ENCODE measurements at regions not wholly inside any gene's neighbourhood (a gene's known extent, or its start where the extent isn't known, plus 50 kb on each side); places are given as distances from the start of the nearest gene placed in this dataset.

DNA sequence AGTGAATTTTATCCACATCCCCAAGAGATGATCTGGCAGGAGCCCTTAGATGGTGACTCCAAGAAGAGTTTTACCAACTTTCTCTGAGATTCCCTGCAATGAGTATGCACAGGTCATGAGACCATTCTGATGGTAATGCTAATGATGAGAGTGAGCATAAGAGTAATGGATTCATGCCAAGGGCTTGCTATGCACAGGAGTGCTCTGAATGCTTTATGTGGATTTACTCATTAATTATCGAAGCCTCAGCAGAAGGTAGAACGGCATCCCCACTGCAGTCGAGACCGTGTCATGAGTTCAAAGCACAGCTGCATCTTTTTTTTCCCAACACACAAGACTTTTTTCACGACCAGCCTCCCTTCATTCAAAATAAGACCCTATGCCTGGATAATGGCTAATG is 355.0 kb downstream of the RAB28 start:
- no peak for DNase-seq (ENCODE audit: low read depth in 2 of 2)

DNA sequence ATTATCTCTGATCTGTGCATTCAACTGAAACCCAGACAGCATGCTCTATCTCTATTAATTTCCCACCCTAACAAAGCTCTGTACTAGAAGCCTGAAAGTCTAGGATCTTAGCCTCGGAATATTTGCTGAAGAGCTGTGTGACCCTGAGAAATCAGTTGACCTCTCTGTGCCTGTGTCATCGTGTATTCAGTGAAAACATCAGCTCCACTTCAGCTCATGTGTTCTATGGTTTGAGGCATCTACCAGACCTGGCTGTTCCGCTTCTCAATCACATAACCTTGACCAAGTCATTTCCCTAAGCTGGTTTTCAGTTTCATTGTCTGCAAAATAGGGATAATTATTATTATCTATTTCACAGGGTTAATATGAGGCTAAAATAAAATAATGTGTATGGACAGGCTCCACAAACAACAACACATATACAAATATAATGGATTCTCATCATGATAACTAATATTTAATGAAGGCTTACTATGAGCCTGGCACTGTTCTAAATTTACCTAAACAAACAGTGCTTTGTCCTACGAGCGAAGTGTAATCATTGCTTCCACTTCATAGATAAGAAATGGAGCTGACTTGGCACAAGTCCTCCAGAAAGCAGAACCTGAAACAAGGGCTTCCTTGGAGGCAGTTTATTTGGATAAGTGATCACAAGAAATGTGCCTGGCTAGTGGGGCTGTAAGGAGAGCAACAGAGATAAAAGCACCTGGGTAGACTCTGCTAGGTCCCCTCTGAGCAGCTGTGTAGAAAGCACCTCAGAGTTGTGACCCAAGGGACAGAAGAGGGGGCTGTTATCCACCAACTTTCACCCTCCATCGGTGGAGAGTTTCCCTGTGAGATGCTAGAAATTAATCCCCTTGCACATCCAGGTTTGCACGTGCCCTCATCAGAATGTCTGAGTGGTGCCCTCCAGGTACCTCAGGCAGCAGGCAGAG is 356.9 kb downstream of the RAB28 start:
- no peak for DNase-seq (ENCODE audit: low read depth in 2 of 2)

DNA sequence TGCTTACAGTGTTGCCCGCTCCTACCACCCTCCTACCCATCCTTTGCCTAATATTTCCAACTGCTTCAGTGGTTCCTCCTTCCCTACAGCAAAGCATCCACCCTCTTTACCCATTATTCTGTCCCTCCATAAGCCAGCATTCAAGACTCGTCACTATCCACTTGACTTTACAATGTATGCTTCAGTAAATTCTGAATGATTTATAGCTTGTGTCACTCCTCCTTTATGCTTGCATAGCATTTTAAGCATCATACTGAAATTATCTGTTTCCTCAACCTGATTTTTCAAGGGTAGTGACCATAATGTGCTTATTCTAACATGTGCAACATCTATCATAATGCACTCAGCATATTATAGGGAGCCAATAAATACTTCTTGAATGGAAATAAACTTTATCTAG is 365.5 kb downstream of the RAB28 start:
- no peak for DNase-seq (ENCODE audit: low read depth in 2 of 2)

DNA sequence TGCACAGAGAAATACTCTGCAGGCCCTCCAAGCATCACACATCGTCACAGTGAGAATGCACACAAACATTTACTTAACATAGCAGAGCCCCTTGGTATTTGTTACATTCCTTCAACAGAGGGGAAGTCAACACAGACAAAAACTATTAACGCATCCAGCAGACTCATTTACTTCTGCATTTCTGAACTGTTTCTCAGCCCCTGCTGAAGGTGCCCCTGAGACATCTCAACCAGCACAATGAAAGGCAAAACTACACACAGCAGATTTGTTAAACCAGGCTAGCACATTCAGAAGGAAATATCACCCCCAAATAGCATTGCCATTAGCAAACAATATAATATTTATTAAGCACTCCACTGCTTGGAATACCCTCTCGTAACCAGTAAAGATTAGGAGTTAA is 367.0 kb downstream of the RAB28 start:
- no peak for DNase-seq (ENCODE audit: low read depth in 2 of 2)

DNA sequence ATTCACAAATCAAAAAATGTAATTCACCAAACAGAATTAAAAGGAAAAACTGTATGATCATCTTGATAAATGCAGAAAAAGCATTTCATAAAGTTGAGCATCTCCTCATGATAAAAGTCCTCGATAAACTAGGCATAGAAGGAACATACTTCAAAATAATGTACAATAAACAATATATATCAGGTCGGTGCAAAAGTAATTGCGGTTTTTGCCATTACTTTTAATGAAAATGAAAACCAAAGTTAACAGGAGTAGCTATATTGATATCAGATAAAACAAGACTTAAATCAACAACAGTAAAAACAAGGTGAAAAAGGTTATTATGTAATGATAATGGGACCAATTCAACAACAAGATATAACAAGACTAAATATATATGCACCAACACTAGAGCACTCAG is 372.1 kb downstream of the RAB28 start:
- no peak for DNase-seq (ENCODE audit: low read depth in 2 of 2)

DNA sequence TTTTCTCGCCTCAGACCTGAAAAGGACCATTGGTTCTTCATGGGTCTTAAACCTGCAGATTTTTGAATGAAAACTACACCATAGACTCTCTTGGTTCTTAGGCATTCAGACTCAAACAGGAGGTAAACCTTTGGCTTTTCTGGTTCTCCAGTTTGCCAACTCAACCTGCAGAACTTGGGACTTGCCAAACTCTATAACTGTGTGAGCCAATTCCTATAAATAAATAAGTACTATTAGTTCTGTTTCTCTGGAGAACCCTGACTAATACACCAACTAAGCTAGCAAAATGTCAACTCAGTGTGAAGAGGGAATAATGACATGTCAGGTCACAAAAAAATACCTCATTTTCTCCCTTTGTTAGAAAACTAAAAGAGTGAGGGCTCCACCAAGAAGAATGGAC is 374.6 kb downstream of the RAB28 start:
- DNase-seq (ENCODE audit: low read depth in 2 of 2): no peak

DNA sequence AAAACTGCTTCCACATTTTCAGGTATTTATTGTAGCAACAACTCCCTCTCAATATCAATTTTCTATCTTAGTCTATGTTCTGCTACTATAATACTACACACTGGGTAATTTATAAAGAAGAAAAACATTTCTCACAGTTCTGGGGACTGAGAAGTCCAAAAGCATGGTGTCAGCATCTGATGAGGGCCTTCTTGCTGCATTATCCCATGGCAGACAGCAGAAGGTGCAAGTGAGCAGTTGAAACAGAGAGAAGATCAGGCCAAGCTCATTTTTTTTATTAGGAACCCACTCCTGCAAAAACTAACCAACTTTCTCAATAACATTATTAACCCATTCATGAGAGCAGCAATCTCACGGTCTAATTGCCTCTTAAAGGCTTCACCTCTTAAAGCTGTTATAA is 376.0 kb downstream of the RAB28 start:
- DNase-seq (ENCODE audit: low read depth in 2 of 2): no peak

DNA sequence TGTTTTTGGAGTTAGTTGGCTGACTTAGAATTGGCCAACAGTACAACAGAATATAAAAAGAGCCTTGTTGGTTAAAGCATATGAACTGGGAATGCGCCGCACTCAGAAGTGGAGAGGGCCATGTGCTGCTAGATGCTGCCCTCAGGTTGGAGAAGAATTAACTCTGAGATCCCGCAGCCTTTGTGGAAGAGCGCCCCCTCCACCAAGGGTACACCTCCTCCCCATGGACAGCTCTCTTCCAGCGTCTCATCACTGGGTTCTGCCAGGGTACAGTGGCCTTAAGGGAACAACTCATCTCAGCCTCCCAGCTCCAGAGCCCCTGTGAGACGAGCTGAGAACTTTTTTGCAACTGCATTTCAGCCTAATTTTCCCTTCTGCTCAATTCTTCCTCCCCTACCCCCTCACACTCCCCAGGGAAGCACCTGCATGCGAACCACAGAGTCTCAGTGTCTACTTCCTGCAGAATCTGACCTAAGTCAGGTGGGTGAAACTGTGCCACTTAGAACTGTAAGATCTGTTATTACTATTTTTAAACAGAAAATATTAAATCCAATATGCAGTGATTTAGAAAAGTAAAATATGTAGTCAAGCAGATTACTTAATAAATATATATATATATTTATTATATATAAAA is 380.6 kb downstream of the RAB28 start:
- DNase-seq (ENCODE audit: low read depth in 2 of 2): no peak

DNA sequence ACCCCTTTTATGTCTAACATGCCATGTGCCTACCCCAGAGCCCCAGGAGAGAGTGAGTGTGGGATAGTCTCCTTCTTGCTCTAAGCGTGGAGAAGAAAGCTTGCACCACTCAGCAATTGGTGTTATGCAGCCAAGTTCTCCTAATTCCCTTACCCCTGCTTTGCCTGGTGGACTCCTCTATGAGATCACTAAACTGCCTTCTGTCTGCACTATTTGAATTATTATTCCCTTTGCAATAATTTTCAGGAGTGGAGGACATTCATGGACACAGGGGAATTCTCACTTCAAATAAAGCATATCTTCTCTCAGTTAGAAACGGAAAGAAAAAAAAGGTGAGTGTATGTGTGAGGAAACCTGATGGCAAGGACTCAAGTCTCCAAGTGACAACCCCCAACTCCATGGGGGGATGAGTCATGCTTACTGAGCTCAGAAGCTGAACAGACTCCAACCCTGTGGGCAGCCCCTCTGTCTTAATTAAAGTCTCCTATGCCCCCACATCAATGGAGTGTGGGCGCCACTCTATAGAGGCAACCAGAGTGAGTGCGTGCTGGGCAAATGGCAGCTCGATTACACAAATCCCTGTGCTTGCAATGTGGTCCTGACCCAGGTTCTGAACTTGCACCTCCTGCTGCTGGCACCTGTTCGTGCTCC is 381.9 kb downstream of the RAB28 start:
- DNase-seq (ENCODE audit: low read depth in 2 of 2): no peak

DNA sequence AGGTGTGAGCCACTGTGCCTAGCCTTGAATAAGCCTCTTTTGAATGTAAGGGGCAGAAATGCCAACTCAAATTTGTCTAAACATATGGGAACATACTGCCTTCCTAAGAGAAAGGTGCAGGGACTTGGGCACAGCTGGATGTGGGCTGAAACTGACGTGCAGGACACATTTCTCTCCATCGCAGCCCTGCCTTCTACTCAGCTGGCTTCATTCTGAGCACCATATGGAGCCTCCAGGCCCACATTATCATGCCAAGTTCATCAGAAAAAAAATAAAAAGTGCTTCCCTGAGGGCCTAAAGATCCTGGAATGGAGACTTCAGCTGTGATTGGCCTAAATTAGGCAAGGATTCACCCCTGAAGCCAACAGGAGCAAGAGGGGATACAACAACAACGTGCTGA is 386.2 kb downstream of the RAB28 start:
- DNase-seq (ENCODE audit: low read depth in 2 of 2): no peak

DNA sequence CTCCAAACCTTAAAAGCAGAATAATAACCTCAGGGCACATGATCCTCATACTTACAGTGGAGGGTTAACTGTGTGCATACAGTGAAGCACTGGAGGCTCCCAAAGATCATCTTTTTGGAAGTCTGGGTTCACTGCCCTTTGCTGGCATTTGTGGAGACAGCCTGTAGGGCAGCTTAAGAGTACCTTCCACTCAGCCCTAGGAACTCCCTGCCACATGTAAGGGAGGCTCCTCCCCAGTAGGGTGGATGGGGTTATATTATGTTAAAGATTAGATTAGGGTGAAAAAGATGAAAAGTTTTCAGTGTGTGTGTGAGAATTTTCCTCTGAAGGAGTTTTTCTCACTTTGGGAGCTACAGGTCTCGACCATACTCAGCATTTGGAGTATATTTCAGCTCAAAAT is 388.4 kb downstream of the RAB28 start:
- DNase-seq (ENCODE audit: low read depth in 2 of 2): no peak

DNA sequence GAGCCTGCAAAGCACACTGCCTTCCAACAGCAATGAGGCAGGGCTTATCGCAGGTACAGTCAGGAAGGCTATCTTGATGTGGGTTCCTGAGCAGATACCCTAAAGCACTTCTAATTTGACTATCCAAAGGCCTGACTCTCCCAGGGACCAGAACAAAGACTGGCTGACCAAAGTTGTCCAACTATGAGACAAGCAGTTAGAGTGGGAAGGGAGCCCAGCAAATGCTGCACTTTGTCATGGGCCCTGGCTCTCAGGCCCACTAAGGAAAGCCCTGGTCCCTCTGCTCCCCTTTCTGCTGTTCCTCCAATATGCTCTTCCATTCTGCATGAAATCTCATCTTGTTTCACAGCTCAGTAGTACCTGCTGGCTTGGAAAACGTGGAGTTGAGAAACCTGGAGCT is 391.0 kb downstream of the RAB28 start:
- DNase-seq (ENCODE audit: low read depth in 2 of 2): no peak

DNA sequence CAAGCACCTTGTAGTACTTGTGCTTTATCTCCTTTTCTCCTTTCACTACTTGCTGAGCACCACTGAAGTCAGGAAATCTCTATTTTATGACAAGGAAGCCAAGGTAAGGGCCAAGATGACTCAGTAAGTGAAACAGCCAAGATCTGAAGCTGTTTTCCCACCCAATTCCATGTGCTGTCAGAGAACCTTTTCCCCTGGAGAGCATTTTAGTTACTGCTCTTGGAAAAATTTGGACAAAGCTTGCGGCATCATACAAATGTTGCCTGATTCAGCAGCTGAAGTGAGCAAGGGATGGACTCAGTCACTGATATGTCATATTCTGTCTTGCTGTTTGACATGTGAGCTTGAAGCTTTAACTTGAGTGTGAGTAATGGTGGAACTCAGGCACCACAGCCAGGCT is 391.4 kb downstream of the RAB28 start:
- no peak for DNase-seq (ENCODE audit: low read depth in 2 of 2)

DNA sequence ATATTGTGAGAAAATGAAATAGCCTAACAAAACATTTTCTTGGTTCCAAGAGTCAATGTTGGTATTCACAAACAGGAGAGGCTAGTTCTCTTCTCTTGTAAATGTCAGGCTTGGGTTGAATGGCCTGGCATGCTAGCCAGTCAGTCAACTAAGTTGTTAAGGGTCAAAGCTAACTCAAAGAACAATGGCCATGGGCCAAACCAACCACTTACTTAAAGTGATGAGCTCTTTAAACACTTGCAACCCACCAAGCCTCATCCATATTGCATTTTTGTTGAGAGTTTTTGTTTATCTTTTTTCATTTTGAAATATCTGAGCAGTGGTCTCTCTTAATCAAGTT is 394.5 kb downstream of the RAB28 start:
- no peak for DNase-seq (ENCODE audit: low read depth in 2 of 2)

DNA sequence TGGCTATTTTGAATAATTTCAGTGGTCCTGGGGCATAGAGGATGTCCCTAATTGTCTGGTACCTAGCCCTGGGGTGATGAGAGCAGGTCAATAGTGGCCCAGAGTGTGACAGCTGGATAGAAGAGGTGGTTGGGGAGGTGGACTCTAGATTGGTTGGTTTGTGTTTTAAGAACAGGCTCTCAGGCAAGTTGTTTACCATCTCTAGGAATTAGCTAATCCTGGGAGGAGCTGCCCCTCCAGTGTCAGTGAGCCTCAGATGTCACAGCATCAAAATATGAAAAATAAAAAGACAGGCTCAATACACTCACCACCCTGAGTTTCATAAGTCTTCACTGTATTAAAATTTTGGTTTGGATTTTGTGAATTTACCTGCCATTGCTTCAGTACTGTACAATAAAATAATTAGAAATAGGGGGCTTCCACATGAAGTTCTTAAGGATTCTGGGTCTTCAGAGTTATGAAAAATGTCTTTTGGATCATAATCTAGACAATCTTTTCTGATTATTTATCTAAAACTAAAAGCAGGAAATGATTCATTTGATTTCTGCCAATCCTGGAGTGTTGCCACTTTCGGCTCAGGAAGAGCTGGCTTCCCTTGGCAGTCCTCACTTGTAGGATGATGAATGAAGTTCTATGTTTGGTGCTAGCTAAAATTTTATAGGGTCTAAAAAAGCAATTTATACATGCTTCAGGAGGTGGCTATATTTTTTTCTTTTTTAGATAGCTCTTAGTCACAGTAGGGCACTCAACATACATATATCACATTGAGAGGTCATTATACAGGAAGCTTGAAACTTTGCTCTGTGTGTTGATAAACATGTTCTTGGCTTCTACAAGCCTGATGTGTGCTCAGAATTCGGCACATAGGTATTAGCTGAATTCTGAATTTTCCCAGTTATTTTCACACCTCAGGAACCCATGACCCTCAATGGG is 395.1 kb downstream of the RAB28 start:
- DNase-seq (ENCODE audit: low read depth in 2 of 2): no peak

DNA sequence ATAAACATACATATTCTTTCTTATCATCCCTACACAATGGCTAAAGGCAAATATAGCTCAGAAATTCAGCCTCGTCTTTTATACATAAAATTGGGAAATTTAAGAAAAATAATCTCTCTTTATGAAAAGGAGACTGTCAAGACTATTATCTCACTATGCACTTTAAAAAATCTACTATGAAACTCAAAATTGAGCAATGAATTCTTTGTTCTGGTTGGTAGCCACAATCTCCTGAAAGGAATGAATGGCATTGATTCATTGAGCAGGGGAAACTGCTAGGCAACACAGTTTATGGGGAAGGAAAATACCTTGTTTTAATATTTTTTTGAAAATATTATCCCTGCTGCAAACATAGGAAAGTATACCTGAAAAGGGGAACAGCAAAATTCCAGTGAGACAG is 397.1 kb downstream of the RAB28 start:
- DNase-seq (ENCODE audit: low read depth in 2 of 2): no peak

DNA sequence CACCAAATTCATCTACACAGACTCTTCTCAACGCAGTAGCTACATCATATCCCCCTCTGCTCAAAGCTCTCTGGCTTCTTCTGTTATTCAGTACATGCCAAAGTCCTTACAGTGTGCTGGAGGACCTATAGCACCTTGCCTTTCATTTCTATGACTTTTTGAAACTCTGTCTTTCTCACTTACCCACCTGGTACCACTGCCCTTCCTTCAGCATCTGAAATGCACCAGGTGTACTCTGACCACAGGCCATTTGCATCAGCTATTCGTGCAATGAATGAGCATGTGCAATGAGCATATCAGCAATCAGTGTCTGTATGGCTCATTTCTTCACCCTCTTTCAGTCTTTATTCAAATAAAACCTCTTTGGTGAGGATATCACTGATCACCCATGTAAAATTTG is 399.9 kb downstream of the RAB28 start:
- no peak for DNase-seq (ENCODE audit: low read depth in 2 of 2)

DNA sequence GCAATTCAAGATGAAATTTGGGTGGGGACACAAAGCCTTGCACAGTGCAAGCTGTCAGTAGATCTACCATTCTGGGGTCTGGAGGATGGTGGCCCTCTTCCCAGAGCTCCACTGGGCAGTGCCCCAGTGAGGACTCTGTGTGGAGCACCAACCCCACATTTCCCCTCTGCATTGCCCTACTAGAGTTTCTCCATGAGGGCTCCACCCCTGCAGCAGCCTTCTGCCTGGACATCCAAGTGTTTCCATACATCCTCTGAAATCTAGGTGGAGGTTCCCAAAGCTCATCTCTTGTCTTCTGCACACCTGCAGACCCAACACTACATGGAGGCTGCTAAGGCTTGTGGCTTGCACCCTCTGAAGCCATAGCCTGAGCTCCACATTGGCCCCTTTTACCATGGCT is 402.3 kb downstream of the RAB28 start:
- DNase-seq (ENCODE audit: low read depth in 2 of 2): no peak

DNA sequence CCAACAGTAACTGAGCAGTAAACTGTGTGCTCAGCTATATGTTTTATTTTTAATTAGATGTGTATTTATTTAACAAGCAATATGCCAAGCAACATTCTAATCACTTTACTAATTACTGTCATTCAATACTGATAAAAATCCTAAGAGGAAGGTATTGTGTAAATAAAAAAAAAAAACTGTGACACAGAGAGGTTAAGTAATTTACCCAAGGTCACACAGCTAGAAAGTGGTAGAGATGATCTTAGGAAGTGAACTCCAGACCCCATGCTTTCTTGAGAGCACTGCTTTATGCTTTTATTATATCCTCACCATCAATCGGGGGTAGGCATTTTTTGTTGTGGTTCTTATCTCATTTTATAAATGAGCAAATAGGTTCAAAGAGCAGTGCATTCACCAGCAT is 417.1 kb downstream of the RAB28 start:
- DNase-seq (ENCODE audit: low read depth in 2 of 2): no peak

DNA sequence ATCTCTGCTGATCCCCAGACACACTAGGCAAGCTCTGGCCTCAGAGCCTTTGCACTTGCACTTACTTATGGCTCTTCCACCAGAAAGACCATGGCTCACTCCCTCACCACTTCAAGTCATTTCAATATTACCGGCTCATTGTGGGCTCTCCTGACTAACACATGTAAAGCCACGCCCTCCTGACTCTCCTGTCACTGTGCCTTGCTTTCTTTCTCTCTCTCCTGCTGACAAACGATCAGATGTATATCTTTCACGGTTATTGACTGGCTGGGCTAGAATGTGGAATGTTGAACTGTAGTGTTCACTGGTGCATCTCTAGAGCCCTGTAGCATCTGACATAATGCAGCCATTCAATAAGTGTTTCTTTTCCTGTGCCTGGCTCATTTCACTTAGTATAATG is 425.1 kb downstream of the RAB28 start:
- no peak for DNase-seq (ENCODE audit: low read depth in 2 of 2)

DNA sequence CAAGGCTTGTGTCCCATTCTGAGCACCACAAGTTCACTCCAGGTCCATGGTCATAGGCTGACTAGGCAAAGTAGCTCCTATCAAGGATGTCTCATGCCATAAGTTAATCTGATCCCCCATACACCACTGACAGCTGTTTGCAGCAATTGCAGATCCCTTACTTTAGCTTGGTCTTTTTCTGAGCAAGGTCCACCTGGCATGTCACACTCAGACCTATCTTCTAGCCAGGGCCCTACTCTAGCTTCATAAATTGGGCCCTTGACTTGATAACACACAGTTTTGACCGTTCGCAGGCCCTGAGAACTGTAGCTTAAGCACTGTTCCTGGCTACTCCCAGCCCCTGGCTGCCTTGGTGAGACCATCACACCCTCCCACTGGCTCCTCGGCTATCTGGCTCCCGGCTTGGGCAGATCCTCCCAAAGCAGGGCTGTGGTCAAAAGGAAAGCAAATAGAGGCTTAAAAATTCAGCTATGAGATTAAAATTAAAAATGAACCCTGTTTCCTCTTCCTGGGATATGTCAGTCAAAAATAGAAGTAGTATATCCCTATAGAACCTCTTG is 427.4 kb downstream of the RAB28 start:
- DNase-seq (ENCODE audit: low read depth in 2 of 2): no peak
